ENCODE measurements at regions not wholly inside any gene's neighbourhood (a gene's known extent, or its start where the extent isn't known, plus 50 kb on each side); places are given as distances from the start of the nearest gene placed in this dataset.

GRCh38 chr16:66020642-66021041 is 345.8 kb upstream of the CDH5 start (continued):
- TF ChIP-seq, protein P1, sequence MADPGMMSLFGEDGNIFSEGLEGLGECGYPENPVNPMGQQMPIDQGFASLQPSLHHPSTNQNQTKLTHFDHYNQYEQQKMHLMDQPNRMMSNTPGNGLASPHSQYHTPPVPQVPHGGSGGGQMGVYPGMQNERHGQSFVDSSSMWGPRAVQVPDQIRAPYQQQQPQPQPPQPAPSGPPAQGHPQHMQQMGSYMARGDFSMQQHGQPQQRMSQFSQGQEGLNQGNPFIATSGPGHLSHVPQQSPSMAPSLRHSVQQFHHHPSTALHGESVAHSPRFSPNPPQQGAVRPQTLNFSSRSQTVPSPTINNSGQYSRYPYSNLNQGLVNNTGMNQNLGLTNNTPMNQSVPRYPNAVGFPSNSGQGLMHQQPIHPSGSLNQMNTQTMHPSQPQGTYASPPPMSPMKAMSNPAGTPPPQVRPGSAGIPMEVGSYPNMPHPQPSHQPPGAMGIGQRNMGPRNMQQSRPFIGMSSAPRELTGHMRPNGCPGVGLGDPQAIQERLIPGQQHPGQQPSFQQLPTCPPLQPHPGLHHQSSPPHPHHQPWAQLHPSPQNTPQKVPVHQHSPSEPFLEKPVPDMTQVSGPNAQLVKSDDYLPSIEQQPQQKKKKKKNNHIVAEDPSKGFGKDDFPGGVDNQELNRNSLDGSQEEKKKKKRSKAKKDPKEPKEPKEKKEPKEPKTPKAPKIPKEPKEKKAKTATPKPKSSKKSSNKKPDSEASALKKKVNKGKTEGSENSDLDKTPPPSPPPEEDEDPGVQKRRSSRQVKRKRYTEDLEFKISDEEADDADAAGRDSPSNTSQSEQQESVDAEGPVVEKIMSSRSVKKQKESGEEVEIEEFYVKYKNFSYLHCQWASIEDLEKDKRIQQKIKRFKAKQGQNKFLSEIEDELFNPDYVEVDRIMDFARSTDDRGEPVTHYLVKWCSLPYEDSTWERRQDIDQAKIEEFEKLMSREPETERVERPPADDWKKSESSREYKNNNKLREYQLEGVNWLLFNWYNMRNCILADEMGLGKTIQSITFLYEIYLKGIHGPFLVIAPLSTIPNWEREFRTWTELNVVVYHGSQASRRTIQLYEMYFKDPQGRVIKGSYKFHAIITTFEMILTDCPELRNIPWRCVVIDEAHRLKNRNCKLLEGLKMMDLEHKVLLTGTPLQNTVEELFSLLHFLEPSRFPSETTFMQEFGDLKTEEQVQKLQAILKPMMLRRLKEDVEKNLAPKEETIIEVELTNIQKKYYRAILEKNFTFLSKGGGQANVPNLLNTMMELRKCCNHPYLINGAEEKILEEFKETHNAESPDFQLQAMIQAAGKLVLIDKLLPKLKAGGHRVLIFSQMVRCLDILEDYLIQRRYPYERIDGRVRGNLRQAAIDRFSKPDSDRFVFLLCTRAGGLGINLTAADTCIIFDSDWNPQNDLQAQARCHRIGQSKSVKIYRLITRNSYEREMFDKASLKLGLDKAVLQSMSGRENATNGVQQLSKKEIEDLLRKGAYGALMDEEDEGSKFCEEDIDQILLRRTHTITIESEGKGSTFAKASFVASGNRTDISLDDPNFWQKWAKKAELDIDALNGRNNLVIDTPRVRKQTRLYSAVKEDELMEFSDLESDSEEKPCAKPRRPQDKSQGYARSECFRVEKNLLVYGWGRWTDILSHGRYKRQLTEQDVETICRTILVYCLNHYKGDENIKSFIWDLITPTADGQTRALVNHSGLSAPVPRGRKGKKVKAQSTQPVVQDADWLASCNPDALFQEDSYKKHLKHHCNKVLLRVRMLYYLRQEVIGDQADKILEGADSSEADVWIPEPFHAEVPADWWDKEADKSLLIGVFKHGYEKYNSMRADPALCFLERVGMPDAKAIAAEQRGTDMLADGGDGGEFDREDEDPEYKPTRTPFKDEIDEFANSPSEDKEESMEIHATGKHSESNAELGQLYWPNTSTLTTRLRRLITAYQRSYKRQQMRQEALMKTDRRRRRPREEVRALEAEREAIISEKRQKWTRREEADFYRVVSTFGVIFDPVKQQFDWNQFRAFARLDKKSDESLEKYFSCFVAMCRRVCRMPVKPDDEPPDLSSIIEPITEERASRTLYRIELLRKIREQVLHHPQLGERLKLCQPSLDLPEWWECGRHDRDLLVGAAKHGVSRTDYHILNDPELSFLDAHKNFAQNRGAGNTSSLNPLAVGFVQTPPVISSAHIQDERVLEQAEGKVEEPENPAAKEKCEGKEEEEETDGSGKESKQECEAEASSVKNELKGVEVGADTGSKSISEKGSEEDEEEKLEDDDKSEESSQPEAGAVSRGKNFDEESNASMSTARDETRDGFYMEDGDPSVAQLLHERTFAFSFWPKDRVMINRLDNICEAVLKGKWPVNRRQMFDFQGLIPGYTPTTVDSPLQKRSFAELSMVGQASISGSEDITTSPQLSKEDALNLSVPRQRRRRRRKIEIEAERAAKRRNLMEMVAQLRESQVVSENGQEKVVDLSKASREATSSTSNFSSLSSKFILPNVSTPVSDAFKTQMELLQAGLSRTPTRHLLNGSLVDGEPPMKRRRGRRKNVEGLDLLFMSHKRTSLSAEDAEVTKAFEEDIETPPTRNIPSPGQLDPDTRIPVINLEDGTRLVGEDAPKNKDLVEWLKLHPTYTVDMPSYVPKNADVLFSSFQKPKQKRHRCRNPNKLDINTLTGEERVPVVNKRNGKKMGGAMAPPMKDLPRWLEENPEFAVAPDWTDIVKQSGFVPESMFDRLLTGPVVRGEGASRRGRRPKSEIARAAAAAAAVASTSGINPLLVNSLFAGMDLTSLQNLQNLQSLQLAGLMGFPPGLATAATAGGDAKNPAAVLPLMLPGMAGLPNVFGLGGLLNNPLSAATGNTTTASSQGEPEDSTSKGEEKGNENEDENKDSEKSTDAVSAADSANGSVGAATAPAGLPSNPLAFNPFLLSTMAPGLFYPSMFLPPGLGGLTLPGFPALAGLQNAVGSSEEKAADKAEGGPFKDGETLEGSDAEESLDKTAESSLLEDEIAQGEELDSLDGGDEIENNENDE (IDR thresholded peaks at IDR 0.05; ENCODE audit: insufficient replicate concordance, low read length): no peak
- TF ChIP-seq TBP (IDR thresholded peaks at IDR 0.05; ENCODE audit: low read depth, low read length): no peak
- no peak for TF ChIP-seq POLR2A (IDR thresholded peaks at IDR 0.05; ENCODE audit: control extremely low read depth in 1 of 2, low read depth in 2 of 2, low read length in 2 of 2)
- no peak for TF ChIP-seq BCL11A (IDR thresholded peaks at IDR 0.05; ENCODE audit: low read depth in 2 of 2, low read length in 2 of 2)
- no peak for TF ChIP-seq GABPA (IDR thresholded peaks at IDR 0.05; ENCODE audit: borderline replicate concordance, insufficient read depth, low read length)
- no peak for TF ChIP-seq GTF2F1 (IDR thresholded peaks at IDR 0.05; ENCODE audit: borderline replicate concordance, low read depth, low read length)
- no peak for TF ChIP-seq SP1 (IDR thresholded peaks at IDR 0.05; ENCODE audit: low read depth, low read length)

Measured in H1 (cell line).